Upper lobe of left lung (tissue), 4 donors: ENCODE measurements at regions not wholly inside any gene's neighbourhood (a gene's known extent, or its start where the extent isn't known, plus 50 kb on each side); places are given as distances from the start of the nearest gene placed in this dataset.
A peak's percentile ranks its signal among the peaks of the same experiment; 100 is the strongest.

Source experiments
- CTCF ChIP-seq, 6 experiments: fragments of 450-650 bp in 4 of 6; fragments of 200-600 bp in 2 of 6; sonication (generic) in 2 of 6; IDR thresholded peaks; one replicate each; pipeline ENCODE4 v1.5.1; 2016 to 2019; ENCODE audit warnings: antibody characterized with exemption in 6 of 6
- EP300 ChIP-seq, 4 donors: sonication (generic); formaldehyde crosslinking; IDR thresholded peaks; one replicate each; pipeline ENCODE4 v1.5.1; 2017; ENCODE audit warnings: antibody characterized with exemption in 4 of 4, control low read depth in 2 of 4
- POLR2A ChIP-seq, 4 donors: fragments of 450-650 bp; IDR thresholded peaks; one replicate each; pipeline ENCODE4 v1.5.1; 2016 to 2017; ENCODE audit warnings: antibody characterized with exemption in 4 of 4, mild to moderate bottlenecking in 2 of 4
- POLR2AphosphoS5 ChIP-seq, 2 donors: sonication (generic); formaldehyde crosslinking; IDR thresholded peaks; one replicate each; pipeline ENCODE4 v1.5.1; 2017; ENCODE audit warnings: antibody characterized with exemption in 2 of 2

- no peak for TF ChIP-seq POLR2AphosphoS5 (IDR thresholded peaks at IDR 0.05)
- TF ChIP-seq EP300 (IDR thresholded peaks at IDR 0.05) = peak in 1 of 4 donors; percentile 38
- TF ChIP-seq CTCF (IDR thresholded peaks at IDR 0.05) = no peak
- TF ChIP-seq POLR2A (IDR thresholded peaks at IDR 0.05) = no peak
Observed at GRCh38 chr4:148787831-148788477, 345.7 kb upstream of the NR3C2 start.
